SU-DHL-6 (cell line): ENCODE measurements at regions not wholly inside any gene's neighbourhood (a gene's known extent, or its start where the extent isn't known, plus 50 kb on each side); places are given as distances from the start of the nearest gene placed in this dataset.

Experiments
- H2AFZ ChIP-seq: fragments of 200-600 bp; sonication (generic); 2 replicates; pipeline ENCODE4 v1.6.1; 2014; ENCODE audit warnings: low read depth, mild to moderate bottlenecking, moderate library complexity, mixed read lengths, antibody characterized with exemption, low read length; ENCODE audit not compliant: severe bottlenecking
- H3F3A ChIP-seq: fragments of 200-600 bp; shearing (Covaris generic); 2 replicates; pipeline ENCODE4 v1.6.0; 2016; ENCODE audit warnings: antibody characterized with exemption, mild to moderate bottlenecking; ENCODE audit not compliant: insufficient read depth
- H3K27ac ChIP-seq: fragments of 200-600 bp; sonication (generic); 2 replicates; pipeline ENCODE4 v1.5.1; 2016; ENCODE audit warnings: low read depth, mild to moderate bottlenecking, low read length, moderate library complexity, mixed read lengths
- H3K27me3 ChIP-seq: fragments of 200-600 bp; sonication (generic), shearing (Covaris generic); 2 replicates; pipeline ENCODE4 v1.6.0; 2014; ENCODE audit warnings: mild to moderate bottlenecking, low read length
- H3K36me3 ChIP-seq: fragments of 200-600 bp; sonication (generic); 2 replicates; pipeline ENCODE4 v1.6.1; 2014; ENCODE audit warnings: mild to moderate bottlenecking, low read length, mixed read lengths
- H3K4me2 ChIP-seq: fragments of 300-600, 200-600 bp; shearing (Covaris generic), sonication (generic); 2 replicates; pipeline ENCODE4 v1.6.0; 2014; ENCODE audit warnings: low read length, low read depth, mild to moderate bottlenecking; ENCODE audit not compliant: poor library complexity, severe bottlenecking
- H3K4me3 ChIP-seq: fragments of 200-600 bp; sonication (generic); 2 replicates; pipeline ENCODE4 v1.5.1; 2014; ENCODE audit warnings: antibody characterized with exemption, low read length, mild to moderate bottlenecking, mixed read lengths; ENCODE audit not compliant: insufficient read depth, poor library complexity, severe bottlenecking
- H3K79me2 ChIP-seq: fragments of 200-600 bp; sonication (generic); 2 replicates; pipeline ENCODE4 v1.6.1; 2014; ENCODE audit warnings: mild to moderate bottlenecking, low read length, moderate library complexity; ENCODE audit not compliant: insufficient read depth
- H3K9ac ChIP-seq: fragments of 200-600 bp; sonication (generic); 2 replicates; pipeline ENCODE4 v1.7.0; 2014; ENCODE audit warnings: mild to moderate bottlenecking, low read length
- H3K9me2 ChIP-seq: fragments of 200-600 bp; sonication (generic); replicated peaks from 2 replicates; pipeline ENCODE4 v1.6.1; 2014; ENCODE audit warnings: low read length; ENCODE audit not compliant: insufficient read depth
- H3K9me3 ChIP-seq: fragments of 200-600 bp; sonication (generic); 2 replicates; pipeline ENCODE4 v1.6.1; 2014; ENCODE audit warnings: low read length, mixed read lengths; ENCODE audit not compliant: insufficient read depth
- H4K20me1 ChIP-seq: fragments of 200-600 bp; sonication (generic); 2 replicates; pipeline ENCODE4 v1.6.1; 2014; ENCODE audit warnings: low read depth, mild to moderate bottlenecking, antibody characterized with exemption, low read length, moderate library complexity, mixed read lengths
- EZH2phosphoT487 ChIP-seq: fragments of 200-600 bp; sonication (generic), shearing (Covaris generic); conservative IDR thresholded peaks from 2 replicates; pipeline ENCODE4 v1.6.1; 2018; ENCODE audit warnings: mild to moderate bottlenecking, antibody characterized with exemption, low read length, moderate library complexity, mixed read lengths
- TF ChIP-seq, protein P1 (sequence below): fragments of 200-600 bp; sonication (generic); IDR thresholded peaks from one replicate; pipeline ENCODE4 v1.5.1; 2017; ENCODE audit warnings: antibody characterized with exemption, mild to moderate bottlenecking, low read length, moderate library complexity; ENCODE audit not compliant: insufficient read depth, poor library complexity, severe bottlenecking

DNA sequence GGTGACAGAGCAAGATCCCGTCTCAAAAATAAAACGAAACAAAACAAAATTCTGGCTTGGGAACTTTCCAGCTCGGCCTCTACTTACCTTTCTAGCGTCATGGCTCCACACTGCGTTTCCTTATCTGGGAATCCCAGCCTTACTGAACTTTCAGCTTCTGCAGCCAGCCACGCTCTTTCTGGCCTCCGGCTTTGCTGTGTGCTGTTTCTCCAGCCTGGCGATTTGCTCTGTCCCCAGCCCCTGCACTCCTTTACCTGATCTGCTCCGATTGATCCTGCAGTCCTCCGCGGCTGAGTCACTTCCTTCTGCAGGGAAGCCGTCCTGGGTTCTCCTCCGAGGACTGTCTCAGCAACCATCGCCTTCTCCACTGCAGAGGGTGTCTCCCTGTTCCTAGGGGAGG is 71.0 kb upstream of the FAM171A1 start:
- Histone ChIP-seq H3K9ac (no peak overlapping the region), H4K20me1 (no peaks in the 10 kb centered on the region), H3K79me2 (no peaks in the 10 kb centered on the region), H2AFZ (no peak overlapping the region), H3F3A (no peaks in the 10 kb centered on the region), H3K27ac (no peak overlapping the region), H3K9me3 (no peaks in the 10 kb centered on the region), H3K4me2 (no peak overlapping the region), H3K27me3 (no peaks in the 10 kb centered on the region), H3K4me3 (no peak overlapping the region), H3K9me2 (no peaks in the 10 kb centered on the region), H3K36me3 (no peaks in the 10 kb centered on the region)
- TF ChIP-seq, protein P1, sequence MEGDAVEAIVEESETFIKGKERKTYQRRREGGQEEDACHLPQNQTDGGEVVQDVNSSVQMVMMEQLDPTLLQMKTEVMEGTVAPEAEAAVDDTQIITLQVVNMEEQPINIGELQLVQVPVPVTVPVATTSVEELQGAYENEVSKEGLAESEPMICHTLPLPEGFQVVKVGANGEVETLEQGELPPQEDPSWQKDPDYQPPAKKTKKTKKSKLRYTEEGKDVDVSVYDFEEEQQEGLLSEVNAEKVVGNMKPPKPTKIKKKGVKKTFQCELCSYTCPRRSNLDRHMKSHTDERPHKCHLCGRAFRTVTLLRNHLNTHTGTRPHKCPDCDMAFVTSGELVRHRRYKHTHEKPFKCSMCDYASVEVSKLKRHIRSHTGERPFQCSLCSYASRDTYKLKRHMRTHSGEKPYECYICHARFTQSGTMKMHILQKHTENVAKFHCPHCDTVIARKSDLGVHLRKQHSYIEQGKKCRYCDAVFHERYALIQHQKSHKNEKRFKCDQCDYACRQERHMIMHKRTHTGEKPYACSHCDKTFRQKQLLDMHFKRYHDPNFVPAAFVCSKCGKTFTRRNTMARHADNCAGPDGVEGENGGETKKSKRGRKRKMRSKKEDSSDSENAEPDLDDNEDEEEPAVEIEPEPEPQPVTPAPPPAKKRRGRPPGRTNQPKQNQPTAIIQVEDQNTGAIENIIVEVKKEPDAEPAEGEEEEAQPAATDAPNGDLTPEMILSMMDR, result no peak
- TF ChIP-seq EZH2phosphoT487, result no peak

DNA sequence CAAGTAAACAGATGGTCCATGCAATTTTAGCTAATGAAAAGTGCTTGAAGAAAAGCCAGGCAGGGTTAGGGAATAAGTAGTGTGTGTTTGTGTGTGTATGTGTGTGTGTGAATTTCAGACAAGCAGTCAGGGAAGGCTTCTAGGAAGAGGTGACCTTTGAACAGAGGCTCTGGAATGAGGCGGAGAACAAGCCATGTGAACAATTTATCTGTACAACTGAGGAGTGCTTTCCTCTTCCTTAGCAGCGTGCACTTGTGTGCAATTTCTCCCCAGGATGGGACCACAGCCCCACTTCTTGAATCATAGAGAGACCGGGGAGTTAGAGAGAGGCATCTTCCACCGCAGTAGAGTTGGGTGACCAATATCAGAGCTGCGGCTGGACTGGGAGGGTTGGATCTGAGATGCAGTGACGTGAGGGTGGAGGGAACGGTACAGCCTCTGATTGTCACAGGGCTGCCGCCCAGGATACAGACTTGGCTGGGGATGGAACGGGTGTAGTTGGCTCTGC is 69.2 kb upstream of the FAM171A1 start:
- H3K9me3 ChIP-seq, result no peaks in the 10 kb centered on the region
- H3K27me3 ChIP-seq, result no peaks in the 10 kb centered on the region
- no peak overlapping the region for H3K9ac ChIP-seq
- no peak overlapping the region for H3K27ac ChIP-seq
- no peak overlapping the region for H3K4me3 ChIP-seq
- no peaks in the 10 kb centered on the region for H3K79me2 ChIP-seq
- H4K20me1 ChIP-seq, result no peaks in the 10 kb centered on the region
- TF ChIP-seq EZH2phosphoT487, result no peak
- TF ChIP-seq, protein P1, result no peak
- no peaks in the 10 kb centered on the region for H3F3A ChIP-seq
- H3K4me2 ChIP-seq, result no peak overlapping the region
- no peaks in the 10 kb centered on the region for H3K36me3 ChIP-seq
- H3K9me2 ChIP-seq, result no peaks in the 10 kb centered on the region
- H2AFZ ChIP-seq, result no peak overlapping the region

DNA sequence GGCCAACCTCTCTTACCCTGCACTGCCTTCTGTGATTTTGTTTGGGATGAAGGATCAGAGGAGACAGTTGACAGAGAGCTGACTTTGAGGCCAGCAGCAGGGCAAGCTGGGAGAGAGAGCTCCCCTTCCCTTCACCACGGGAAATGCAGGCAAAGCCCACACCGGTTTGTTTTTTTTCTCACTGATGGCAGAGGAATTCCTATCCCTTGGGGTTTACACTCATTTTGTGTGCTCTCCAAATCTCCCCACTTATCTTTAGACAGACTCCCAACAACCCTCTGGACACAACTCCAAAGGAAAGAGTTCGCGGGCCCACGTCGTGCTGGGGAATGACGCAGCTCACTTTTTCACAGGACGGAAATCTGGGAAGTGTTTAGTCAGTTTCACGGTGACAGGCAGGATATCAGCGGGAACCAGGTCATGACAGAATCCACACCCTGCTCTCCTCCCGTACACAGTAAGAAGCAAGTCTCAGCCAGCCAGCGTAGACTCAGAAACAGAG is 68.3 kb upstream of the FAM171A1 start:
- H3K9me3 ChIP-seq, result no peaks in the 10 kb centered on the region
- no peak overlapping the region for H3K4me2 ChIP-seq
- H3K36me3 ChIP-seq, result no peaks in the 10 kb centered on the region
- no peak overlapping the region for H2AFZ ChIP-seq
- no peaks in the 10 kb centered on the region for H3K9me2 ChIP-seq
- TF ChIP-seq, protein P1, result no peak
- no peak for TF ChIP-seq EZH2phosphoT487
- H3K4me3 ChIP-seq, result no peak overlapping the region
- no peaks in the 10 kb centered on the region for H3K27me3 ChIP-seq
- H3K9ac ChIP-seq, result no peak overlapping the region
- no peaks in the 10 kb centered on the region for H3F3A ChIP-seq
- no peaks in the 10 kb centered on the region for H3K79me2 ChIP-seq
- no peak overlapping the region for H3K27ac ChIP-seq
- H4K20me1 ChIP-seq, result no peaks in the 10 kb centered on the region
